DND-41 (cell line): ENCODE measurements at regions not wholly inside any gene's neighbourhood (a gene's known extent, or its start where the extent isn't known, plus 50 kb on each side); places are given as distances from the start of the nearest gene placed in this dataset.

Experiments
- EZH2 ChIP-seq: IDR thresholded peaks from 3 replicates; pipeline ENCODE4 v1.6.1; 2012; ENCODE audit warnings: borderline replicate concordance, low read depth, mild to moderate bottlenecking, moderate library complexity, low read length, inconsistent platforms; ENCODE audit not compliant: severe bottlenecking
- TF ChIP-seq, protein P1 (sequence below): IDR thresholded peaks from 2 replicates; pipeline ENCODE4 v1.5.1; 2012; ENCODE audit warnings: borderline replicate concordance, low read length, moderate library complexity, mild to moderate bottlenecking; ENCODE audit not compliant: poor library complexity, severe bottlenecking; ENCODE audit errors: extremely low read depth

DNA sequence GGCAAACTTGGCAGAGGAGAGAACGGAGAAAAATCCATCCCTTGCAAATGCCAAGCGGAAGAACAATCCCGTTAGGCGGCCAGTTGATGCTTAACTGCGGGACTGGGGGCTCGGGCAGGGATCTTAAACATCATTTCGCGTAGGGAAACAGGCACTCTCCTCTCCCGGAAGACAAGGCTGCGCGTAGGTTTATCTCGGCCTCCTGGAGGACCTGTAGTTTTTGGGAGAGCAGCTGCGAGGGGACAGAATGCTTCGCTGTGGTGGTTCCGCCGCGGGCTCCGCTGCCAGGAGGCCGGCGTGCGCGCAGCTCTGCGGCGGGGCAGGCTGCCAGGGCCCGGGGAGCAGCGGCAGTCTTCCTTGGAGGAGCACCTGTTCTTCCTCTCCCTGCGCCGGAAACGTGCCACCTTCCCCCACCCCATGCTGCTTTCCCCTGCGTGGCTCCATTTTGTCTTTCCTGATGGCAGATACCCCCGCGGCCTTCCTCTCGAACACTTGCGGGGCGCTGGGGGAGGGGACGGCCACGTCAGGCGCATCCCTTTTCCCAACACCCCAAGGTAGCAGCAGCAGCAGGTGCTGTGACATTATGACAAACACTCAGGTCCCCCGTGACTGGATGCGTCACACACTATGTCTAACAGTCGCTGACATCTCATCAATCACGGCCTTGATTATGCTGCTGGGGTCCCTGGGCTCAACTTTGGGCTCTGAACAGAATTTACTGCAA, 230.7 kb upstream of the BTBD3 start:
- TF ChIP-seq, protein P1, sequence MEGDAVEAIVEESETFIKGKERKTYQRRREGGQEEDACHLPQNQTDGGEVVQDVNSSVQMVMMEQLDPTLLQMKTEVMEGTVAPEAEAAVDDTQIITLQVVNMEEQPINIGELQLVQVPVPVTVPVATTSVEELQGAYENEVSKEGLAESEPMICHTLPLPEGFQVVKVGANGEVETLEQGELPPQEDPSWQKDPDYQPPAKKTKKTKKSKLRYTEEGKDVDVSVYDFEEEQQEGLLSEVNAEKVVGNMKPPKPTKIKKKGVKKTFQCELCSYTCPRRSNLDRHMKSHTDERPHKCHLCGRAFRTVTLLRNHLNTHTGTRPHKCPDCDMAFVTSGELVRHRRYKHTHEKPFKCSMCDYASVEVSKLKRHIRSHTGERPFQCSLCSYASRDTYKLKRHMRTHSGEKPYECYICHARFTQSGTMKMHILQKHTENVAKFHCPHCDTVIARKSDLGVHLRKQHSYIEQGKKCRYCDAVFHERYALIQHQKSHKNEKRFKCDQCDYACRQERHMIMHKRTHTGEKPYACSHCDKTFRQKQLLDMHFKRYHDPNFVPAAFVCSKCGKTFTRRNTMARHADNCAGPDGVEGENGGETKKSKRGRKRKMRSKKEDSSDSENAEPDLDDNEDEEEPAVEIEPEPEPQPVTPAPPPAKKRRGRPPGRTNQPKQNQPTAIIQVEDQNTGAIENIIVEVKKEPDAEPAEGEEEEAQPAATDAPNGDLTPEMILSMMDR, result no peak
- no peak for TF ChIP-seq EZH2
